ENCODE measurements at regions not wholly inside any gene's neighbourhood (a gene's known extent, or its start where the extent isn't known, plus 50 kb on each side); places are given as distances from the start of the nearest gene placed in this dataset.

- Histone ChIP-seq H3K27me3 (ENCODE audit: control insufficient read depth, insufficient read depth, low read length) (no peaks in the 10 kb centered on the region), H3K4me3 (ENCODE audit: insufficient read depth, low read depth, low read length) (no peak overlapping the region), H3K36me3 (replicated peaks; ENCODE audit: control insufficient read depth, insufficient read depth, low read length) (no peaks in the 10 kb centered on the region)
- no peak for DNase-seq
Measured at GRCh38 chr11:10379871-10380568, 75.0 kb upstream of the AMPD3 start.

GRCh38 chr11:10380921-10381320 is 74.1 kb upstream of the AMPD3 start:
- Histone ChIP-seq H3K4me3 (ENCODE audit: insufficient read depth, low read depth, low read length) (no peak overlapping the region), H3K36me3 (replicated peaks; ENCODE audit: control insufficient read depth, insufficient read depth, low read length) (no peaks in the 10 kb centered on the region), H3K27me3 (ENCODE audit: control insufficient read depth, insufficient read depth, low read length) (no peaks in the 10 kb centered on the region)
- no peak for DNase-seq

- Histone ChIP-seq H3K4me3 (ENCODE audit: insufficient read depth, low read depth, low read length) (no peak overlapping the region), H3K27me3 (ENCODE audit: control insufficient read depth, insufficient read depth, low read length) (no peaks in the 10 kb centered on the region), H3K36me3 (replicated peaks; ENCODE audit: control insufficient read depth, insufficient read depth, low read length) (no peaks in the 10 kb centered on the region)
- no peak for DNase-seq
Measured at GRCh38 chr11:10381736-10382135, 73.3 kb upstream of the AMPD3 start.

- no peak overlapping the region for H3K4me3 ChIP-seq (ENCODE audit: insufficient read depth, low read depth, low read length)
- no peaks in the 10 kb centered on the region for H3K27me3 ChIP-seq (ENCODE audit: control insufficient read depth, insufficient read depth, low read length)
- DNase-seq, result peak; percentile 72
- H3K36me3 ChIP-seq (replicated peaks; ENCODE audit: control insufficient read depth, insufficient read depth, low read length), result no peaks in the 10 kb centered on the region
Measured at GRCh38 chr11:10382518-10382917, 72.5 kb upstream of the AMPD3 start.

GRCh38 chr11:10385696-10386095 is 69.4 kb upstream of the AMPD3 start:
- no peak for DNase-seq
- no peak overlapping the region for H3K4me3 ChIP-seq (ENCODE audit: insufficient read depth, low read depth, low read length)
- H3K36me3 ChIP-seq (replicated peaks; ENCODE audit: control insufficient read depth, insufficient read depth, low read length), result no peaks in the 10 kb centered on the region
- no peaks in the 10 kb centered on the region for H3K27me3 ChIP-seq (ENCODE audit: control insufficient read depth, insufficient read depth, low read length)

- H3K27me3 ChIP-seq (ENCODE audit: control insufficient read depth, insufficient read depth, low read length), result no peaks in the 10 kb centered on the region
- H3K4me3 ChIP-seq (ENCODE audit: insufficient read depth, low read depth, low read length), result no peak overlapping the region
- no peaks in the 10 kb centered on the region for H3K36me3 ChIP-seq (replicated peaks; ENCODE audit: control insufficient read depth, insufficient read depth, low read length)
- DNase-seq, result no peak
Measured at GRCh38 chr11:10386361-10386760, 68.7 kb upstream of the AMPD3 start.

- Histone ChIP-seq H3K36me3 (replicated peaks; ENCODE audit: control insufficient read depth, insufficient read depth, low read length) (no peaks in the 10 kb centered on the region), H3K27me3 (ENCODE audit: control insufficient read depth, insufficient read depth, low read length) (no peaks in the 10 kb centered on the region), H3K4me3 (ENCODE audit: insufficient read depth, low read depth, low read length) (no peak overlapping the region)
- no peak for DNase-seq
Measured at GRCh38 chr11:10386861-10387205, 68.2 kb upstream of the AMPD3 start.

GRCh38 chr11:10387206-10388083 is 67.6 kb upstream of the AMPD3 start:
- no peaks in the 10 kb centered on the region for H3K27me3 ChIP-seq (ENCODE audit: control insufficient read depth, insufficient read depth, low read length)
- no peak for DNase-seq
- H3K36me3 ChIP-seq (replicated peaks; ENCODE audit: control insufficient read depth, insufficient read depth, low read length), result no peaks in the 10 kb centered on the region
- H3K4me3 ChIP-seq (ENCODE audit: insufficient read depth, low read depth, low read length), result no peak overlapping the region

- no peaks in the 10 kb centered on the region for H3K36me3 ChIP-seq (replicated peaks; ENCODE audit: control insufficient read depth, insufficient read depth, low read length)
- H3K4me3 ChIP-seq (ENCODE audit: insufficient read depth, low read depth, low read length), result no peak overlapping the region
- no peaks in the 10 kb centered on the region for H3K27me3 ChIP-seq (ENCODE audit: control insufficient read depth, insufficient read depth, low read length)
- DNase-seq, result no peak
Measured at GRCh38 chr11:10388101-10388500, 67.0 kb upstream of the AMPD3 start.

GRCh38 chr11:10388574-10388973 is 66.5 kb upstream of the AMPD3 start:
- Histone ChIP-seq H3K4me3 (ENCODE audit: insufficient read depth, low read depth, low read length) (no peak overlapping the region), H3K36me3 (replicated peaks; ENCODE audit: control insufficient read depth, insufficient read depth, low read length) (no peaks in the 10 kb centered on the region), H3K27me3 (ENCODE audit: control insufficient read depth, insufficient read depth, low read length) (no peaks in the 10 kb centered on the region)
- no peak for DNase-seq

- H3K36me3 ChIP-seq (replicated peaks; ENCODE audit: control insufficient read depth, insufficient read depth, low read length), result no peaks in the 10 kb centered on the region
- no peak overlapping the region for H3K4me3 ChIP-seq (ENCODE audit: insufficient read depth, low read depth, low read length)
- no peaks in the 10 kb centered on the region for H3K27me3 ChIP-seq (ENCODE audit: control insufficient read depth, insufficient read depth, low read length)
- no peak for DNase-seq
Measured at GRCh38 chr11:10390375-10390774, 64.7 kb upstream of the AMPD3 start.

- Histone ChIP-seq H3K27me3 (ENCODE audit: control insufficient read depth, insufficient read depth, low read length) (no peaks in the 10 kb centered on the region), H3K4me3 (ENCODE audit: insufficient read depth, low read depth, low read length) (no peak overlapping the region), H3K36me3 (replicated peaks; ENCODE audit: control insufficient read depth, insufficient read depth, low read length) (no peaks in the 10 kb centered on the region)
- no peak for DNase-seq
Measured at GRCh38 chr11:10392095-10393079, 62.7 kb upstream of the AMPD3 start.

- Histone ChIP-seq H3K4me3 (ENCODE audit: insufficient read depth, low read depth, low read length) (no peak overlapping the region), H3K36me3 (replicated peaks; ENCODE audit: control insufficient read depth, insufficient read depth, low read length) (no peaks in the 10 kb centered on the region), H3K27me3 (ENCODE audit: control insufficient read depth, insufficient read depth, low read length) (no peaks in the 10 kb centered on the region; the same call in 1 of the 2 replicates)
- no peak for DNase-seq
Measured at GRCh38 chr11:10394229-10395101, 60.6 kb upstream of the AMPD3 start.

Measured in H7 (cell line).